ENCODE measurements at regions not wholly inside any gene's neighbourhood (a gene's known extent, or its start where the extent isn't known, plus 50 kb on each side); places are given as distances from the start of the nearest gene placed in this dataset.

- no peak for DNase-seq
- CTCF ChIA-PET, result no interaction called here
- no peaks in the 10 kb centered on the region for H3K36me3 Mint-ChIP-seq (ENCODE audit: insufficient read depth, unreplicated experiment)
- peaks cover 13% of the 10 kb centered on the region for H3K9me3 Mint-ChIP-seq (ENCODE audit: low read depth, unreplicated experiment)
- TF ChIP-seq CTCF (IDR thresholded peaks at IDR 0.05; ENCODE audit: unreplicated experiment), result no peak
- BruUV-seq (replicated peaks), result no TSS peak
- H3K27ac Mint-ChIP-seq (ENCODE audit: unreplicated experiment), result no peak overlapping the region
- H3K4me1 Mint-ChIP-seq (ENCODE audit: low read depth, unreplicated experiment), result no peaks in the 10 kb centered on the region
- no peaks in the 10 kb centered on the region for H3K27me3 Mint-ChIP-seq (ENCODE audit: unreplicated experiment)
- intact Hi-C loops (cut with micrococcal nuclease; ENCODE audit: unreplicated experiment), result no loop called here
- H3K4me3 Mint-ChIP-seq (ENCODE audit: low read depth, unreplicated experiment), result no peak overlapping the region
These were observed 884.9 kb downstream of the C6orf118 start for GRCh38 chr6:164424489-164424888.

GRCh38 chr6:164419099-164419498, 890.3 kb downstream of the C6orf118 start:
- Mint-ChIP-seq H3K36me3 (ENCODE audit: insufficient read depth, unreplicated experiment) (no peaks in the 10 kb centered on the region), H3K4me1 (ENCODE audit: low read depth, unreplicated experiment) (no peaks in the 10 kb centered on the region), H3K9me3 (ENCODE audit: low read depth, unreplicated experiment) (peaks cover 15% of the 10 kb centered on the region), H3K27ac (ENCODE audit: unreplicated experiment) (no peak overlapping the region), H3K27me3 (ENCODE audit: unreplicated experiment) (no peaks in the 10 kb centered on the region), H3K4me3 (ENCODE audit: low read depth, unreplicated experiment) (no peak overlapping the region)
- CTCF ChIA-PET, result no interaction called here
- no peak for DNase-seq
- TF ChIP-seq CTCF (IDR thresholded peaks at IDR 0.05; ENCODE audit: unreplicated experiment), result no peak
- intact Hi-C loops (cut with micrococcal nuclease; ENCODE audit: unreplicated experiment), result no loop called here
- no TSS peak for BruUV-seq (replicated peaks)

GRCh38 chr6:164418262-164418588, 891.2 kb downstream of the C6orf118 start:
- no peak for DNase-seq
- peaks cover 13% of the 10 kb centered on the region for H3K9me3 Mint-ChIP-seq (ENCODE audit: low read depth, unreplicated experiment)
- no peak overlapping the region for H3K4me3 Mint-ChIP-seq (ENCODE audit: low read depth, unreplicated experiment)
- no peak for TF ChIP-seq CTCF (IDR thresholded peaks at IDR 0.05; ENCODE audit: unreplicated experiment)
- no TSS peak for BruUV-seq (replicated peaks)
- CTCF ChIA-PET, result no interaction called here
- H3K36me3 Mint-ChIP-seq (ENCODE audit: insufficient read depth, unreplicated experiment), result no peaks in the 10 kb centered on the region
- no peak overlapping the region for H3K27ac Mint-ChIP-seq (ENCODE audit: unreplicated experiment)
- H3K4me1 Mint-ChIP-seq (ENCODE audit: low read depth, unreplicated experiment), result no peaks in the 10 kb centered on the region
- no peaks in the 10 kb centered on the region for H3K27me3 Mint-ChIP-seq (ENCODE audit: unreplicated experiment)
- intact Hi-C loops (cut with micrococcal nuclease; ENCODE audit: unreplicated experiment), result no loop called here

- DNase-seq, result no peak
- H3K4me1 Mint-ChIP-seq (ENCODE audit: low read depth, unreplicated experiment), result no peaks in the 10 kb centered on the region
- H3K36me3 Mint-ChIP-seq (ENCODE audit: insufficient read depth, unreplicated experiment), result no peaks in the 10 kb centered on the region
- no peak for TF ChIP-seq CTCF (IDR thresholded peaks at IDR 0.05; ENCODE audit: unreplicated experiment)
- H3K9me3 Mint-ChIP-seq (ENCODE audit: low read depth, unreplicated experiment), result peaks cover 14% of the 10 kb centered on the region
- no peaks in the 10 kb centered on the region for H3K27me3 Mint-ChIP-seq (ENCODE audit: unreplicated experiment)
- no peak overlapping the region for H3K4me3 Mint-ChIP-seq (ENCODE audit: low read depth, unreplicated experiment)
- H3K27ac Mint-ChIP-seq (ENCODE audit: unreplicated experiment), result no peak overlapping the region
- intact Hi-C loops (cut with micrococcal nuclease; ENCODE audit: unreplicated experiment), result no loop called here
- CTCF ChIA-PET, result no interaction called here
- BruUV-seq (replicated peaks), result no TSS peak
These were observed 891.7 kb downstream of the C6orf118 start for GRCh38 chr6:164417537-164418261.
